PFSK-1 (cell line): ENCODE measurements at regions not wholly inside any gene's neighbourhood (a gene's known extent, or its start where the extent isn't known, plus 50 kb on each side); places are given as distances from the start of the nearest gene placed in this dataset.

Experiments
- FOXP2 ChIP-seq: optimal IDR thresholded peaks from 2 replicates; pipeline ENCODE3; 2011; ENCODE audit warnings: borderline replicate concordance, control low read depth, inconsistent platforms; ENCODE audit not compliant: insufficient read depth; ENCODE audit errors: extremely low read length, extremely low read depth
- POLR2AphosphoS5 ChIP-seq: IDR thresholded peaks from 2 replicates; pipeline ENCODE4 v1.6.1; 2012; ENCODE audit warnings: low read depth, mild to moderate bottlenecking, control low read depth, low read length, moderate library complexity
- SIN3A ChIP-seq: IDR thresholded peaks from 2 replicates; pipeline ENCODE4 v1.6.1; 2012; ENCODE audit warnings: mild to moderate bottlenecking, low read length, moderate library complexity, borderline replicate concordance; ENCODE audit not compliant: insufficient read depth
- TAF1 ChIP-seq: IDR thresholded peaks from 2 replicates; pipeline ENCODE4 v1.6.1; 2012; ENCODE audit warnings: low read length, control low read depth, borderline replicate concordance; ENCODE audit not compliant: insufficient read depth
- TF ChIP-seq, protein P1 (sequence below), 2 experiments: IDR thresholded peaks; 2 replicates each; pipeline versions ENCODE4 v1.6.1 to v1.8.0; 2011 to 2012; ENCODE audit warnings: low read depth in 2 of 2, low read length in 2 of 2, control low read depth in 1 of 2, inconsistent platforms in 1 of 2, mild to moderate bottlenecking in 1 of 2, moderate library complexity in 1 of 2; ENCODE audit not compliant: insufficient read depth in 1 of 2

GRCh38 chr22:48047722-48048500 lies 1285.5 kb downstream of the TBC1D22A start:
- TF ChIP-seq SIN3A, result no peak
- TF ChIP-seq FOXP2, result no peak
- TF ChIP-seq TAF1, result no peak
- TF ChIP-seq, protein P1, sequence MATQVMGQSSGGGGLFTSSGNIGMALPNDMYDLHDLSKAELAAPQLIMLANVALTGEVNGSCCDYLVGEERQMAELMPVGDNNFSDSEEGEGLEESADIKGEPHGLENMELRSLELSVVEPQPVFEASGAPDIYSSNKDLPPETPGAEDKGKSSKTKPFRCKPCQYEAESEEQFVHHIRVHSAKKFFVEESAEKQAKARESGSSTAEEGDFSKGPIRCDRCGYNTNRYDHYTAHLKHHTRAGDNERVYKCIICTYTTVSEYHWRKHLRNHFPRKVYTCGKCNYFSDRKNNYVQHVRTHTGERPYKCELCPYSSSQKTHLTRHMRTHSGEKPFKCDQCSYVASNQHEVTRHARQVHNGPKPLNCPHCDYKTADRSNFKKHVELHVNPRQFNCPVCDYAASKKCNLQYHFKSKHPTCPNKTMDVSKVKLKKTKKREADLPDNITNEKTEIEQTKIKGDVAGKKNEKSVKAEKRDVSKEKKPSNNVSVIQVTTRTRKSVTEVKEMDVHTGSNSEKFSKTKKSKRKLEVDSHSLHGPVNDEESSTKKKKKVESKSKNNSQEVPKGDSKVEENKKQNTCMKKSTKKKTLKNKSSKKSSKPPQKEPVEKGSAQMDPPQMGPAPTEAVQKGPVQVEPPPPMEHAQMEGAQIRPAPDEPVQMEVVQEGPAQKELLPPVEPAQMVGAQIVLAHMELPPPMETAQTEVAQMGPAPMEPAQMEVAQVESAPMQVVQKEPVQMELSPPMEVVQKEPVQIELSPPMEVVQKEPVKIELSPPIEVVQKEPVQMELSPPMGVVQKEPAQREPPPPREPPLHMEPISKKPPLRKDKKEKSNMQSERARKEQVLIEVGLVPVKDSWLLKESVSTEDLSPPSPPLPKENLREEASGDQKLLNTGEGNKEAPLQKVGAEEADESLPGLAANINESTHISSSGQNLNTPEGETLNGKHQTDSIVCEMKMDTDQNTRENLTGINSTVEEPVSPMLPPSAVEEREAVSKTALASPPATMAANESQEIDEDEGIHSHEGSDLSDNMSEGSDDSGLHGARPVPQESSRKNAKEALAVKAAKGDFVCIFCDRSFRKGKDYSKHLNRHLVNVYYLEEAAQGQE (IDR thresholded peaks at IDR 0.05; ENCODE audit: insufficient read depth in 1 of 2, low read depth in 2 of 2, low read length in 2 of 2), result no peak
- no peak for TF ChIP-seq POLR2AphosphoS5

DNA sequence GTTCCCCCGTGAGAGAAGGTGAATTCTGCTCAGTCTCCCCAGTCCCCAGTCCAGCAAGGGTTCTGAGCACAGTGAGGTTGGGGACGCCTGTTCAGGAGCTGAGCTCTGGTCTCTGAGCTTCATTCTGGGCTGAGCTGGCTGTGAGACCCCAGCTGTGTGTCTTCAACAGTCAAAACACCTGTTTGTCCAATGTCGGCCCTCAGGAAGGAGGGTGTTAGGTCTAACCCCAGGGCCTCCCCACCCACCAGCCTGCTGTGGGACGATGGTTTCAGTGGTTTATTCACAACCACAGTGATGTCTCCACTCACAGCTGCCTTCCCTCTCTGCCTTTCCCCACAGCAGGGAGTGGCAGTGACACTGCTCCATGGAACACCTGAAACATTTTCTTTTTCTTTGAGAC lies 1282.9 kb downstream of the TBC1D22A start:
- TF ChIP-seq POLR2AphosphoS5 (no peak), FOXP2 (no peak), TAF1 (no peak), SIN3A (no peak)
- TF ChIP-seq, protein P1 (IDR thresholded peaks at IDR 0.05; ENCODE audit: insufficient read depth in 1 of 2, low read depth in 2 of 2, low read length in 2 of 2), result no peak

DNA sequence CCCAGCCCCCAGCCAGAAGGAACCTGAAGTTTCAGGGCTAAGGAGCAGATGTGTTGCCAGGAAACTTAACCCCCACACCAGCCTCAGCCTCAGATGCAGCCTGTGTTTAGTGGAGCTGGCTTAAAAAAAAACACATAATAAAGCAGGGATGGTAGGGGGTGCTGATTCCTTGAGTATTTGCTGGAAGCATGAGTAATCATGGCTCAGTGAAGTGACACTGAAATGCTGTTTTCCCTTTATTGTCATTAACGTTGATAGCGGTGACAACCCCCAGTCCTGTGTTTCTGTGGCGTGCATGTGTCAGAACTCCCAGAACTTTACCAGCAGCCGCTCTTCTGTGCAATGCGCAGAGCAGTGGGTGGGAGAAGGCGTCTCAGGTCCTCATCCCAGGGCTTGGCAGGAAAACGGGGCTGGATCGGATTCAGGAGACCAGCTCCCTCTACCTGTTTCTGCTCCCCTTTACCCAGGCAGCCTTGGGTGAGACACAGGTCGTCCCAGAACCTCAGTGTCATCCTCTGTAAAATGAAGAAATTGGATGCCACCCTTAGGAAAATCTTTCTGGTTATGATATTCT lies 1282.1 kb downstream of the TBC1D22A start:
- TF ChIP-seq, protein P1 (IDR thresholded peaks at IDR 0.05; ENCODE audit: insufficient read depth in 1 of 2, low read depth in 2 of 2, low read length in 2 of 2), result no peak
- TF ChIP-seq POLR2AphosphoS5, result no peak

- TF ChIP-seq, protein P1 (IDR thresholded peaks at IDR 0.05; ENCODE audit: insufficient read depth in 1 of 2, low read depth in 2 of 2, low read length in 2 of 2), result no peak
- TF ChIP-seq TAF1, result no peak
- TF ChIP-seq SIN3A, result no peak
- no peak for TF ChIP-seq FOXP2
- no peak for TF ChIP-seq POLR2AphosphoS5
These were observed 1281.1 kb downstream of the TBC1D22A start for GRCh38 chr22:48043581-48043980.
